Lung (tissue), 11 donors: ENCODE measurements at regions not wholly inside any gene's neighbourhood (a gene's known extent, or its start where the extent isn't known, plus 50 kb on each side); places are given as distances from the start of the nearest gene placed in this dataset.

Experiments used
- ATAC-seq: fragments of 200-7000 bp; cut with Tn5 transposase; one replicate; pipeline ENCODE4 v1.9.1; 2020; ENCODE audit warnings: moderate number of reproducible peaks; ENCODE audit not compliant: insufficient read depth, low FRiP score
- DNase-seq, 3 donors: peaks; one replicate each; pipeline ENCODE4 v3.0.0-alpha.2; 2013 to 2017
- H3K27ac ChIP-seq, 2 donors: one replicate each; pipeline ENCODE4 v1.5.1; 2013; ENCODE audit warnings: mild to moderate bottlenecking in 2 of 2, moderate library complexity in 2 of 2, control low read depth in 1 of 2, inconsistent platforms in 1 of 2, low read depth in 1 of 2, low read length in 1 of 2
- H3K27me3 ChIP-seq, 3 donors: one replicate each; pipeline ENCODE4 v1.5.1; 2013; ENCODE audit warnings: low read length in 2 of 3; ENCODE audit not compliant: control insufficient read depth in 3 of 3, insufficient read depth in 3 of 3
- H3K36me3 ChIP-seq, 4 donors: one replicate each; pipeline ENCODE4 v1.5.1; 2013; ENCODE audit warnings: low read length in 4 of 4, mild to moderate bottlenecking in 1 of 4, moderate library complexity in 1 of 4; ENCODE audit not compliant: control insufficient read depth in 4 of 4, insufficient read depth in 4 of 4
- H3K4me1 ChIP-seq, 5 donors: one replicate each; pipeline ENCODE4 v1.5.1; 2013; ENCODE audit warnings: low read length in 5 of 5, mild to moderate bottlenecking in 2 of 5, moderate library complexity in 1 of 5; ENCODE audit not compliant: control insufficient read depth in 5 of 5, insufficient read depth in 5 of 5
- H3K4me3 ChIP-seq: one replicate; pipeline ENCODE4 v1.5.1; 2013; ENCODE audit warnings: mild to moderate bottlenecking, control low read depth, moderate library complexity
- H3K9ac ChIP-seq, 2 donors: one replicate each; pipeline ENCODE4 v1.5.1; 2013; ENCODE audit warnings: low read length in 2 of 2, control low read depth in 1 of 2; ENCODE audit not compliant: insufficient read depth in 1 of 2
- H3K9me3 ChIP-seq, 4 donors: one replicate each; pipeline ENCODE4 v1.5.1; 2013; ENCODE audit warnings: low read length in 3 of 4, mild to moderate bottlenecking in 1 of 4, moderate library complexity in 1 of 4; ENCODE audit not compliant: control insufficient read depth in 4 of 4, insufficient read depth in 3 of 4
- WGBS, 2 donors: extraction: QIAGEN DNeasy Blood & Tissue Kit; methylation state at CpG; one replicate each; pipeline ENCODE4 v1.1.7; 2013; 5-methylcytosine and 5-hydroxymethylcytosine counted together
- TF ChIP-seq, protein P1 (sequence below): IDR thresholded peaks from 2 replicates; pipeline ENCODE4 v1.5.1; 2012; ENCODE audit warnings: mild to moderate bottlenecking; ENCODE audit errors: control extremely low read depth, extremely low read depth
- donor health status: control.
- donor health status: control.
- donor health status: Bipolar disorder and iron deficiency.
- donor health status: healthy.
- donor health status: DM: yes; HTN: yes; CAD: no.

GRCh38 chr21:43348170-43348766, 78.7 kb downstream of the SIK1 start:
- H3K9me3 ChIP-seq = no peaks in the 10 kb centered on the region
- no peak for ATAC-seq
- H3K4me3 ChIP-seq = no peak overlapping the region
- H3K36me3 ChIP-seq = no peaks in the 10 kb centered on the region
- no peak overlapping the region for H3K9ac ChIP-seq
- DNase-seq = no peak
- H3K27ac ChIP-seq = peak overlapping the region; percentile 34 to 63
- H3K4me1 ChIP-seq = peaks cover 0 to 65% (median 32%) of the 10 kb centered on the region in 5 donors
- H3K27me3 ChIP-seq = no peaks in the 10 kb centered on the region
- 43 to 54% methylated on average over 15 of the region's 15 CpGs for WGBS, 2 donors
- TF ChIP-seq, protein P1, sequence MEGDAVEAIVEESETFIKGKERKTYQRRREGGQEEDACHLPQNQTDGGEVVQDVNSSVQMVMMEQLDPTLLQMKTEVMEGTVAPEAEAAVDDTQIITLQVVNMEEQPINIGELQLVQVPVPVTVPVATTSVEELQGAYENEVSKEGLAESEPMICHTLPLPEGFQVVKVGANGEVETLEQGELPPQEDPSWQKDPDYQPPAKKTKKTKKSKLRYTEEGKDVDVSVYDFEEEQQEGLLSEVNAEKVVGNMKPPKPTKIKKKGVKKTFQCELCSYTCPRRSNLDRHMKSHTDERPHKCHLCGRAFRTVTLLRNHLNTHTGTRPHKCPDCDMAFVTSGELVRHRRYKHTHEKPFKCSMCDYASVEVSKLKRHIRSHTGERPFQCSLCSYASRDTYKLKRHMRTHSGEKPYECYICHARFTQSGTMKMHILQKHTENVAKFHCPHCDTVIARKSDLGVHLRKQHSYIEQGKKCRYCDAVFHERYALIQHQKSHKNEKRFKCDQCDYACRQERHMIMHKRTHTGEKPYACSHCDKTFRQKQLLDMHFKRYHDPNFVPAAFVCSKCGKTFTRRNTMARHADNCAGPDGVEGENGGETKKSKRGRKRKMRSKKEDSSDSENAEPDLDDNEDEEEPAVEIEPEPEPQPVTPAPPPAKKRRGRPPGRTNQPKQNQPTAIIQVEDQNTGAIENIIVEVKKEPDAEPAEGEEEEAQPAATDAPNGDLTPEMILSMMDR = no peak

- peaks cover 0 to 66% (median 33%) of the 10 kb centered on the region in 5 donors for H3K4me1 ChIP-seq
- no peaks in the 10 kb centered on the region for H3K27me3 ChIP-seq
- WGBS, 2 donors = 89 to 95% methylated on average over 21 of the region's 21 CpGs
- H3K9me3 ChIP-seq = no peaks in the 10 kb centered on the region
- no peak overlapping the region for H3K9ac ChIP-seq
- ATAC-seq (no peak), DNase-seq (no peak)
- H3K36me3 ChIP-seq = no peaks in the 10 kb centered on the region
- TF ChIP-seq, protein P1 = no peak
- no peak overlapping the region for H3K4me3 ChIP-seq
- H3K27ac ChIP-seq = no peak overlapping the region
These were observed 79.3 kb downstream of the SIK1 start for GRCh38 chr21:43347461-43348169.

GRCh38 chr21:43346551-43346950, 80.4 kb downstream of the SIK1 start:
- H3K9ac ChIP-seq = no peak overlapping the region
- no peak for DNase-seq
- H3K27ac ChIP-seq = no peak overlapping the region
- WGBS, 2 donors = 86 to 89% methylated on average over 13 of the region's 13 CpGs
- H3K36me3 ChIP-seq = no peaks in the 10 kb centered on the region
- no peaks in the 10 kb centered on the region for H3K27me3 ChIP-seq
- TF ChIP-seq, protein P1 = no peak
- no peak for ATAC-seq
- H3K4me3 ChIP-seq = no peak overlapping the region
- H3K4me1 ChIP-seq = peaks cover 0 to 70% (median 40%) of the 10 kb centered on the region in 5 donors
- H3K9me3 ChIP-seq = no peaks in the 10 kb centered on the region
